Lower leg skin (tissue), 4 donors: ENCODE measurements at regions not wholly inside any gene's neighbourhood (a gene's known extent, or its start where the extent isn't known, plus 50 kb on each side); places are given as distances from the start of the nearest gene placed in this dataset.
A peak's percentile ranks its signal among the peaks of the same experiment; 100 is the strongest.

Experiments used
- DNase-seq, 2 donors: peaks; one replicate each; pipeline ENCODE4 v3.0.0-alpha.2; 2019; ENCODE audit warnings: low spot score in 2 of 2
- H3K4me3 ChIP-seq: fragments of 200-600 bp; sonication (generic); 2 replicates; pipeline ENCODE4 v1.5.1; 2017; ENCODE audit warnings: mild to moderate bottlenecking, low read depth; ENCODE audit not compliant: poor library complexity, severe bottlenecking
- CTCF ChIP-seq, 3 donors: fragments of 450-650 bp; IDR thresholded peaks; one replicate each; pipeline ENCODE4 v1.5.1; 2016; ENCODE audit warnings: antibody characterized with exemption in 3 of 3, mild to moderate bottlenecking in 3 of 3, moderate library complexity in 2 of 3
- POLR2A ChIP-seq, 2 donors: fragments of 450-650 bp; IDR thresholded peaks; one replicate each; pipeline ENCODE4 v1.6.1; 2016 to 2017; ENCODE audit warnings: antibody characterized with exemption in 2 of 2, mild to moderate bottlenecking in 1 of 2, moderate library complexity in 1 of 2
- WGBS, 2 donors: methylation state at CpG; one replicate each; pipeline ENCODE4 v1.1.5; 2018; 5-methylcytosine and 5-hydroxymethylcytosine counted together
- intact Hi-C: fragments of 100-400 bp; cut with DNase I; formaldehyde crosslinking; loops from one replicate; pipeline ENCODE4 v1.15.0; 2023; ENCODE audit warnings: low total_unique reads

GRCh38 chr1:181366910-181367309 lies 116.4 kb upstream of the CACNA1E start:
- WGBS, 2 donors, result 86 to 93% methylated on average over 8 of the region's 8 CpGs
- intact Hi-C loops, result no loop called here
- no peak for TF ChIP-seq POLR2A (IDR thresholded peaks at IDR 0.05)
- no peak for TF ChIP-seq CTCF (IDR thresholded peaks at IDR 0.05)
- no peak overlapping the region for H3K4me3 ChIP-seq
- DNase-seq, result peak in 1 of 2 donors; percentile 58

- no peak overlapping the region for H3K4me3 ChIP-seq
- intact Hi-C loops, result no loop called here
- WGBS, 2 donors, result 68 to 82% methylated on average over 4 of the region's 4 CpGs
These were observed 113.9 kb upstream of the CACNA1E start for GRCh38 chr1:181369416-181369815.

GRCh38 chr1:181383695-181384094 lies 99.6 kb upstream of the CACNA1E start:
- intact Hi-C loops, result no loop called here
- H3K4me3 ChIP-seq, result no peak overlapping the region
- DNase-seq, result no peak
- WGBS, 2 donors, result 72 to 73% methylated on average over 6 of the region's 6 CpGs
- TF ChIP-seq CTCF (IDR thresholded peaks at IDR 0.05) (no peak), POLR2A (IDR thresholded peaks at IDR 0.05) (no peak)

More at GRCh38 chr1:181369416-181369815, 113.9 kb upstream of the CACNA1E start:
- DNase-seq, result peak in 1 of 2 donors; percentile 37
- TF ChIP-seq POLR2A (IDR thresholded peaks at IDR 0.05), result no peak
- TF ChIP-seq CTCF (IDR thresholded peaks at IDR 0.05), result no peak

GRCh38 chr1:181386340-181386739 lies 97.0 kb upstream of the CACNA1E start:
- 43 to 50% methylated on average over 2 of the region's 2 CpGs for WGBS, 2 donors
- H3K4me3 ChIP-seq, result no peak overlapping the region
- intact Hi-C loops, result no loop called here
- DNase-seq, result no peak
- TF ChIP-seq CTCF (IDR thresholded peaks at IDR 0.05), result no peak
- TF ChIP-seq POLR2A (IDR thresholded peaks at IDR 0.05), result no peak

GRCh38 chr1:181386951-181387350 lies 96.4 kb upstream of the CACNA1E start:
- intact Hi-C loops, result no loop called here
- DNase-seq, result no peak
- TF ChIP-seq POLR2A (IDR thresholded peaks at IDR 0.05) (no peak), CTCF (IDR thresholded peaks at IDR 0.05) (no peak)
- 79 to 85% methylated on average over 6 of the region's 6 CpGs for WGBS, 2 donors
- no peak overlapping the region for H3K4me3 ChIP-seq

GRCh38 chr1:181387702-181388101 lies 95.6 kb upstream of the CACNA1E start:
- H3K4me3 ChIP-seq, result no peak overlapping the region
- TF ChIP-seq POLR2A (IDR thresholded peaks at IDR 0.05), result no peak
- TF ChIP-seq CTCF (IDR thresholded peaks at IDR 0.05), result no peak
- 91 to 93% methylated on average over 4 of the region's 4 CpGs for WGBS, 2 donors
- intact Hi-C loops, result no loop called here
- no peak for DNase-seq
